ENCODE measurements at regions not wholly inside any gene's neighbourhood (a gene's known extent, or its start where the extent isn't known, plus 50 kb on each side); places are given as distances from the start of the nearest gene placed in this dataset.
"Not testable (repeated sequence)": the region's sequence is repeated elsewhere in the genome, so short reads cannot be mapped to it uniquely, and the experiment has no call there.

DNA sequence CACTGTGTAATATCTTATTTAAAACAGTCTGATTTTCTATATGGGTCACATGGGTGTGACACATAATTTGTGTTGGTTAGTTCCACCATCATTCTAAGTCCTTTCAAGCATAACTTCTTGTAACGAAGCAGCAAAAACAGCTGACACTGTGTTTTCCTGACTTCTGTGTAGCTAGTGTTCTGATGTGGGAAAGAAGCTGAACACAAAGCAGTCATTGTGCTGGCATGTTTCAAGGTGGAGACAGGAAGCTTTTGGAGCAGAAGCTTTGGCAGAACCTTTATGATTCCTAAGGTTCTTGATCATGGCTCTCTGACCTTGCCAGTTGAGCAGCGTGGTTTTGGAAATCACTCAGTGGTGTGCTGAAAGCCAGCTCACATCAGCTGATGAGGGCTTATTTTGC lies 351.7 kb upstream of the MDGA2 start:
- peak; percentile 13 for DNase-seq (ENCODE audit: low spot score)

- DNase-seq (ENCODE audit: low spot score): no peak
Observed at GRCh38 chr14:48023881-48024280, 348.5 kb upstream of the MDGA2 start.

- DNase-seq (ENCODE audit: low spot score): not testable (repeated sequence)
Observed at GRCh38 chr14:48011484-48011883, 336.1 kb upstream of the MDGA2 start.

GRCh38 chr14:48008646-48009045 lies 333.2 kb upstream of the MDGA2 start:
- DNase-seq (ENCODE audit: low spot score): peak; percentile 10

- DNase-seq (ENCODE audit: low spot score): no peak
Observed at GRCh38 chr14:48005986-48006385, 330.6 kb upstream of the MDGA2 start.

GRCh38 chr14:47993883-47994282 lies 318.5 kb upstream of the MDGA2 start:
- DNase-seq (ENCODE audit: low spot score): no peak

DNA sequence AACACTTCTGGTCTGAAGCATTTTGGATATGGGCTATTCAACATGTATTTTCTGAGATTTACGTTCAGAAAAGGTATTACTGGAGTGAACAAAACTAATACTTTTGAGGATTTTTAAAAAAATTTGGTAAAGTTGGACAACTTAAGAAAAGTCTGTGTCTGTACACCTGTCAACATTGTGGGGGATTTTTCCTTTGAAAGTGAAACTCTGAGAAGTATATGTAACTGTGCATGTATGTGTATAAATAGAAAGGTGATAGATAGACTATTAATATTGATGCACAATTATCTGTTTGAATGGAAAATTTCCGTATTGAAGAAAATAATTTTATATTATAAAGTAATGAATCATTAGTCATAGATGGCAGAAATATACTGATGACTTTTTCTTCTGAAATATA lies 312.8 kb upstream of the MDGA2 start:
- no peak for DNase-seq (ENCODE audit: low spot score)

GRCh38 chr14:47978871-47979270 lies 303.5 kb upstream of the MDGA2 start:
- DNase-seq (ENCODE audit: low spot score): no peak

DNA sequence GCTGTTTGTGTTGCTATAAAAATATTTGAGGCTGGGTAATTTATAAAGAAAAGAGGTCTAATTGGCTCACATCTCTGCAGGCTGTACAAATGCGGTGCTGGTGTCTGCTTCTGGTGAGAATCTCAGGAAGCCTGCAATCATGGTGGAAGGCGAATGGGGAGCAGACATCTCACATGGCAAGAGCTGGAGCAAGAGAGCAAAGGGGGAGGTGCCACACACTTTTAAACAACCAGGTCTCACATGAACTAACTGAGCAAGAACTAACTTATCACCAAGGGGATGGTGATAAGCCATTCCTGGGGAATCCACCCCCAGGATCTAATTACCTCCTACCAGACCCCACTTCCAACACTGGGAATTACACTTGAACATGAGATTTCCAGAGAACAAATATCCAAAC lies 300.7 kb upstream of the MDGA2 start:
- DNase-seq (ENCODE audit: low spot score): no peak

DNA sequence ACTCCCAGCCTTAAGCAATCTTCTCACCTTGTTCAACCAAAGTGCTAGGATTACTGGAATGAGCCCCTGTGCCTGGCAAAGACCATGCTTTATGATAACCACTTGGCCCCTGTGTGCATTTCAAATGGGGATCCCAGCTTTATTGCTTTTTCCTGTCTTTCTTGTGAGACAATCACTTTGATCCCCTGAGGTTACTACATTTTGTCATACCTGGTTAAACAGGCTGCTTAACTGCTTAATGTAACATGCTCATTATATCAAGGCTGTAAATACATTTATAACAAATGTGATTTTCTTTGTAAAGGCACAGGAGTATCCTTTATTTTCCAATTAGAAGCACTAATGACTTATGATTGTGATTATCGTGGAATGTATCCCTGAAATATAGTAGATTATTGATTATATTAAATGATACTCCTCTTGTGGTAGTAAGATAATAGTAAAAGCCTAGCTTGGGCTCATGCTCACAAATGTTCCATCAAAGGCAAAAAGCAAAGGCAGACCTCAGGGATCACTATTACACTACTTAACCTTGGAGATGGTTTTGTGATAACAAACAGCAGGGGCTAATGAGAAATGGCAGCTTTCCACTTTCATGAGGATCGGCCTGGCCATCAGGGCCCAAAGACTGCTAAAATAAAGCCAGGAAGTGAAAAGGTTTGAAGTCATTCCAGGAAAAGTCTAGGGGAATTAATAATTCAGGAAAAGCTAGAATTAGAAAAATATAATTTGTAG lies 290.8 kb upstream of the MDGA2 start:
- DNase-seq (ENCODE audit: low spot score): no peak

GRCh38 chr14:47961634-47962033 lies 286.2 kb upstream of the MDGA2 start:
- DNase-seq (ENCODE audit: low spot score): peak; percentile 3

DNA sequence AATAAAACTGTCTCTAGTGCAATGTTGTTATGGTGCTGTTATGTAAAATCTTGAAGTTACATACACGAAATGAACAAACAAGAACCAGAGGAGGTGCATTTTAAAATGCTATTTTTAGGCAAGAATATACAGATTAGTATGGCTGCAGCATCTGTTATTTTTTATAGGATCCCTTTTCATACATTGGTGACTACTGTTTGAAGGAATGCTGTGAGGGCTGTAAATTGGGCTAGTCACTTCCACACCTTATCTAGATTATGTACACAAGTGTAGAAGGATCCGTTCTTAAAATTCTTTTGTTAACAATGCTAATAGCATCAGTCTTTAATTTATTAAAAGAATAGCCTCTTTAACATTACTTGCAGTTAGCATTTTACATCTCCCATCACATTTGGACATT lies 284.3 kb upstream of the MDGA2 start:
- no peak for DNase-seq (ENCODE audit: low spot score)

- DNase-seq (ENCODE audit: low spot score): no peak
Observed at GRCh38 chr14:47949006-47949405, 273.6 kb upstream of the MDGA2 start.

GRCh38 chr14:47935332-47935731 lies 259.9 kb upstream of the MDGA2 start:
- DNase-seq (ENCODE audit: low spot score): no peak

GRCh38 chr14:47929334-47929733 lies 253.9 kb upstream of the MDGA2 start:
- DNase-seq (ENCODE audit: low spot score): no peak

- DNase-seq (ENCODE audit: low spot score): no peak
Observed at GRCh38 chr14:47921133-47921532, 245.7 kb upstream of the MDGA2 start.

- no peak for DNase-seq (ENCODE audit: low spot score)
Observed at GRCh38 chr14:47919997-47920396, 244.6 kb upstream of the MDGA2 start.

DNA sequence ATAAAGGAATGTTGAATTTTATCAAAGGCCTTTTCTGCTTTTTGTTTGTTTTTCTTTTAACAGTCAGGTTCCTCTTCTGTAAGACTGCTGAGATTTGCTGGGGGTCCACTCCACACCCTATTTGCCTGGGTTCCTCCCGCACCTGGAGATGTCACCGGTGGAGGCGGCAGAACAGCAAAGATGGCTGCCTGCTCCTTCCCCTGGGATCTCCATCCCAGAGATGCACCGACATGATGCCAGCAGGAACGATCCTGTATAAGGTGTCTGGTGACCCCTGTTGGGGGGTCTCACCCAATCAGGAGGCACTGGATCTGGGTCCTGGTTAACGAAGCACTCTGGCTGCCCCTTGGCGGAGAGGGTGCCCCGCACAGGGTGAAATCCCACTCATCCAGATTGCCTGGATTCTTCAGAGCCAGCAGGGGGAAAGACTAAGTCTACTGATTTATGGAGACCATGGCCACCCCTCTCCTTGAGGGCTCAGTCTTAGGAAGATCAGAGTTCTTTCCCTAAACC lies 244.0 kb upstream of the MDGA2 start:
- DNase-seq (ENCODE audit: low spot score): no peak

DNA sequence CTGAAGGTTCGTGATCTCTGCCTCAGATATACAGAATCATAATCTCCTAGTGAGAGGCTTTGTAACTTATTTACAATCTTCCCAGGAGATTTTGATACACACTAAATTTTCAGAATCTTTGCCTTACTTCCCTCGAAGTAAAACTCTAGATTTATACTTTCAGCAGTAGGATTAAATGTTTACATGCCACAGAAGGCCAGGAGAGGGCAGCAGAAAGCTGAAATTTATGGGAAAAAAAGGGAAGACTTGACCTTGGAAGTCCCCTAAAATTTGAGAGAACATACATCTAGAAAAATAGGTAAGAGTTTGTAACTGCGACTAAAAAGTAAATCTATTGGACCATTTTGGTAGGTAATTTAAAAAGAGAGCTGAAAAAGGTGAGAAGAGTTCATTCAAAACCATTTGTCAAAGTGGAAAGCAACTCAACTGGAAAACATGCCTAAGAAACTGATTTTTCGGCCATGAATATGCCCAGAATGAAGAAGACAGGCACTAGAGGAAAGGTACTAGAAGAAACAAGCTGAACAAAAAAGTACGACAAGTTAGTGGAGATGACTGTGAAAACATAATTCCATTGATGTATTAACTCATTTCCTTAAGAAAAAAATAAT lies 242.0 kb upstream of the MDGA2 start:
- DNase-seq (ENCODE audit: low spot score): peak; percentile 29

DNA sequence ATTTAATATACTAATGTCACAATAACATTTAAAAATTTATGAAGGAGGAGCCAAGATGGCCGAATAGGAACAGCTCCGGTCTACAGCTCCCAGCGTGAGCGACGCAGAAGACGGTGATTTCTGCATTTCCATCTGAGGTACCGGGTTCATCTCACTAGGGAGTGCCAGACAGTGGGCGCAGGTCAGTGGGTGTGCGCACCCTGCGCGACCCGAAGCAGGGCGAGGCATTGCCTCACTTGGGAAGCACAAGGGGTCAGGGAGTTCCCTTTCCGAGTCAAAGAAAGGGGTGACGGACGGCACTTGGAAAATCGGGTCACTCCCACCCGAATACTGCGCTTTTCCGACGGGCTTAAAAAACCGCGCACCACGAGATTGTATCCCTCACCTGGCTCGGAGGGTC lies 225.7 kb upstream of the MDGA2 start:
- not testable (repeated sequence) for DNase-seq (ENCODE audit: low spot score)

DNA sequence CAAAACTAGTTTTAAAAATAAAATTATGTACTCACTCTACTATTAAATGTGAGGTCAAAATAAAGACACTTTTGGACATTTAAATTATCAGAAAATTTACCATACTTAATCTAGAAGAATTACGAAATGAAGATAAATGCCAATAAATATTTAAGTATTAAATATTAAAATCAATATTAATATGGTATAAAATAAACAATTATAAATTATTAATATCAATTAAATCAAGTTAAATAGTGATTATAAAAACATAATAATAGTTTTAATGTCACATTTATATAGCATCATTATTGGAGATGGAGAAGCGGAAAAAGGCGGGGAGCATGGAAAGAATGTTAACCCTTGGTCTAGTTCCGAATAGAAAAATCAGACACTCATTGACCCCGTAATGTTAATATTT lies 224.3 kb upstream of the MDGA2 start:
- no peak for DNase-seq (ENCODE audit: low spot score)

GRCh38 chr14:47874350-47874749 lies 198.9 kb upstream of the MDGA2 start:
- DNase-seq (ENCODE audit: low spot score): no peak

DNA sequence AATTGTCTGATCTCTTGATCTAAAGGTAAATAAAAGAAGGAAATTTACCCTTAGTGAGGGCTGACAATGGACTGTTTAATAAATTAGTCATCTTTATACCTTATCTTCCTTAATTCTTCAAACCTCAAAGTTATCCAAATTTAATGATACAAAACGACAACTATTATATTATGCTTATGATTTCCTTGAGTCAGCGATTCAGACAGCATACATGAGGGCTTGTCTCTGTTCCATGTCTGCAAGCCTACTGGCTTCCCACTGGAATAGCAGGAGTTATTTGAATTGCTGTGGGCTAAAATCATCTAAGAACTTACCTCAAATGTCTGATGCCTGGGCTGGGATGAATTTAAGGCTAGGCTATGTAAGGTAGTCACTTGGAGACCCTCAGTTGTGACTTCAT lies 197.2 kb upstream of the MDGA2 start:
- no peak for DNase-seq (ENCODE audit: low spot score)

DNA sequence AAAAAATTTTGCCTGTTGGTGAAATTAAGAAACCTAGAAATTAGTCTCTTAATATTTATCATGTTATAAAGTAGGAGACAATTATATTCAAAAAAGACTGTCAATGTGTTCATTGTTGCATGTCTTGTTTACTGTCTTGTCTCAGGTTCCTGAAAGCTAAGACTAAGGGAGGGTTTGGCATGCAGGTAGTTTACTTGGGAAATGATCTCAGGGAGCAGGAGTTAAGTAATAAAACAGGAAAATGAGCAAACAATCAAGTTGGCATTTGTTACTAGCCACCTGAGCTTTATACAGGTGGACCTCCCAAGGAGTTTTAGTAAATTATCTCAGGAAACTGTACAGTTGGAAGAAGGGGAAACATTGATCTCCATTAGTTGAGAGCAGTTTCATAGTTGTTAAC lies 188.0 kb upstream of the MDGA2 start:
- no peak for DNase-seq (ENCODE audit: low spot score)
